H9 (cell line): ENCODE measurements at regions not wholly inside any gene's neighbourhood (a gene's known extent, or its start where the extent isn't known, plus 50 kb on each side); places are given as distances from the start of the nearest gene placed in this dataset.

ENCODE experiments used
- DNase-seq: peaks from one replicate; pipeline ENCODE4 v3.0.0-alpha.2; 2017
- H2AFZ ChIP-seq: one replicate; pipeline ENCODE4 v1.6.1; 2013; ENCODE audit warnings: mild to moderate bottlenecking, low read length, control low read depth, moderate library complexity
- H2AK5ac ChIP-seq: 2 replicates; pipeline ENCODE4 v1.6.1; 2013; ENCODE audit warnings: low read length, control low read depth, mixed read lengths; ENCODE audit not compliant: insufficient read length
- H2BK120ac ChIP-seq: one replicate; pipeline ENCODE4 v1.6.1; 2013; ENCODE audit warnings: low read depth, mild to moderate bottlenecking, low read length, control low read depth, inconsistent platforms; ENCODE audit not compliant: poor library complexity, severe bottlenecking
- H2BK12ac ChIP-seq: 2 replicates; pipeline ENCODE4 v1.6.1; 2013; ENCODE audit warnings: low read length, control low read depth, mixed read lengths, low read depth; ENCODE audit not compliant: insufficient read length
- H2BK15ac ChIP-seq: 2 replicates; pipeline ENCODE4 v1.6.1; 2013; ENCODE audit warnings: low read depth, low read length, control low read depth
- H2BK20ac ChIP-seq: one replicate; pipeline ENCODE4 v1.6.1; 2013; ENCODE audit warnings: low read depth, mild to moderate bottlenecking, low read length, control low read depth, inconsistent platforms; ENCODE audit not compliant: poor library complexity, severe bottlenecking
- H2BK5ac ChIP-seq: 2 replicates; pipeline ENCODE4 v1.6.1; 2013; ENCODE audit warnings: low read length, control low read depth, mixed read lengths; ENCODE audit not compliant: insufficient read length
- H3K14ac ChIP-seq: 2 replicates; pipeline ENCODE4 v1.6.1; 2013; ENCODE audit warnings: low read length, control low read depth; ENCODE audit not compliant: insufficient read depth
- H3K18ac ChIP-seq: 2 replicates; pipeline ENCODE4 v1.6.1; 2013; ENCODE audit warnings: low read depth, mild to moderate bottlenecking, mixed read lengths, low read length, control low read depth; ENCODE audit not compliant: insufficient read length
- H3K23ac ChIP-seq: 2 replicates; pipeline ENCODE4 v1.6.1; 2013; ENCODE audit warnings: low read length, control low read depth, mixed read lengths, low read depth; ENCODE audit not compliant: insufficient read length
- H3K23me2 ChIP-seq: 2 replicates; pipeline ENCODE4 v1.6.1; 2013; ENCODE audit warnings: low read depth, mild to moderate bottlenecking, mixed read lengths, low read length, control low read depth; ENCODE audit not compliant: insufficient read length, poor library complexity, severe bottlenecking
- H3K27ac ChIP-seq: 2 replicates; pipeline ENCODE4 v1.5.1; 2013; ENCODE audit warnings: low read length, control low read depth, mixed read lengths, low read depth; ENCODE audit not compliant: insufficient read length
- H3K27me3 ChIP-seq: 2 replicates; pipeline ENCODE4 v1.6.1; 2013; ENCODE audit warnings: low read length, control low read depth, inconsistent platforms; ENCODE audit not compliant: insufficient read depth
- H3K4ac ChIP-seq: 2 replicates; pipeline ENCODE4 v1.6.1; 2013; ENCODE audit warnings: low read depth, mild to moderate bottlenecking, control low read depth, inconsistent platforms, low read length, moderate library complexity
- H3K4me1 ChIP-seq: 2 replicates; pipeline ENCODE4 v1.6.1; 2013; ENCODE audit warnings: low read length, control low read depth, inconsistent platforms; ENCODE audit not compliant: insufficient read depth
- H3K4me2 ChIP-seq: 2 replicates; pipeline ENCODE4 v1.6.1; 2013; ENCODE audit warnings: low read length, control low read depth, mixed read lengths; ENCODE audit not compliant: insufficient read length, insufficient read depth
- H3K56ac ChIP-seq: 2 replicates; pipeline ENCODE4 v1.6.1; 2013; ENCODE audit warnings: low read depth, mild to moderate bottlenecking, mixed read lengths, low read length, control low read depth; ENCODE audit not compliant: insufficient read length
- H3K79me1 ChIP-seq: 2 replicates; pipeline ENCODE4 v1.6.1; 2013; ENCODE audit warnings: low read depth, mild to moderate bottlenecking, moderate library complexity, low read length, control low read depth, inconsistent platforms; ENCODE audit not compliant: insufficient read depth, poor library complexity, severe bottlenecking
- H3K79me2 ChIP-seq: 2 replicates; pipeline ENCODE4 v1.6.1; 2013; ENCODE audit warnings: low read length, control low read depth, inconsistent platforms; ENCODE audit not compliant: insufficient read depth
- H3K9ac ChIP-seq: 2 replicates; pipeline ENCODE4 v1.6.1; 2013; ENCODE audit warnings: low read length, control low read depth, mixed read lengths; ENCODE audit not compliant: insufficient read length; ENCODE audit errors: extremely low read depth
- H3K9me3 ChIP-seq: one replicate; pipeline ENCODE4 v1.6.1; 2013; ENCODE audit warnings: low read depth, low read length, inconsistent platforms; ENCODE audit not compliant: control insufficient read depth
- H3T11ph ChIP-seq: one replicate; pipeline ENCODE4 v1.6.1; 2013; ENCODE audit warnings: mild to moderate bottlenecking, low read length, control low read depth, inconsistent platforms
- H4K20me1 ChIP-seq: one replicate; pipeline ENCODE4 v1.6.1; 2013; ENCODE audit not compliant: control insufficient read depth, insufficient read length, insufficient read depth
- H4K5ac ChIP-seq: 2 replicates; pipeline ENCODE4 v1.6.1; 2013; ENCODE audit warnings: low read depth, mild to moderate bottlenecking, mixed read lengths, low read length, control low read depth; ENCODE audit not compliant: insufficient read length
- H4K8ac ChIP-seq: replicated peaks from 2 replicates; pipeline ENCODE4 v1.6.1; 2013; ENCODE audit warnings: low read length, control low read depth, mixed read lengths, low read depth; ENCODE audit not compliant: insufficient read length
- H4K91ac ChIP-seq: 2 replicates; pipeline ENCODE4 v1.6.1; 2013; ENCODE audit warnings: low read depth, mild to moderate bottlenecking, moderate library complexity, mixed read lengths, low read length, control low read depth; ENCODE audit not compliant: insufficient read length
- H3K27ac Mint-ChIP-seq, 3 experiments: 2 replicates in 2 of 3; 3 replicates in 1 of 3; pipeline ENCODE4 v1.8.0; 2020 to 2021; ENCODE audit warnings: mixed read lengths in 3 of 3, mild to moderate bottlenecking in 1 of 3, moderate library complexity in 1 of 3
- H3K27me3 Mint-ChIP-seq: 2 replicates; pipeline ENCODE4 v1.8.0; 2021; ENCODE audit warnings: low read depth, mild to moderate bottlenecking, moderate library complexity, mixed read lengths
- H3K36me3 Mint-ChIP-seq, 3 experiments: 2 replicates in 2 of 3; 3 replicates in 1 of 3; pipeline ENCODE4 v1.8.0; 2020 to 2021; ENCODE audit warnings: low read depth in 3 of 3, mixed read lengths in 3 of 3; ENCODE audit not compliant: insufficient read depth in 1 of 3
- H3K4me1 Mint-ChIP-seq, 2 experiments: 2 replicates each; pipeline ENCODE4 v1.8.0; 2020; ENCODE audit warnings: mixed read lengths in 2 of 2
- H3K4me3 Mint-ChIP-seq, 2 experiments: 2 replicates in 1 of 2; 3 replicates in 1 of 2; pipeline ENCODE4 v1.8.0; 2020 to 2021; ENCODE audit warnings: mild to moderate bottlenecking in 2 of 2, mixed read lengths in 2 of 2, moderate library complexity in 1 of 2
- H3K9me3 Mint-ChIP-seq, 2 experiments: 2 replicates in 1 of 2; 3 replicates in 1 of 2; pipeline ENCODE4 v1.8.0; 2020; ENCODE audit warnings: mild to moderate bottlenecking in 2 of 2, mixed read lengths in 2 of 2, moderate library complexity in 1 of 2
- WGBS: extraction: QIAGEN DNeasy Blood & Tissue Kit; methylation state at CpG from one replicate; pipeline ENCODE4 v1.1.7; 2013; ENCODE audit warnings: missing lambda C conversion rate, low lambda C conversion rate, mixed read lengths; ENCODE audit not compliant: insufficient read length; ENCODE audit errors: extremely low coverage; 5-methylcytosine and 5-hydroxymethylcytosine counted together
- TF ChIP-seq, protein P1 (sequence below): fragments of 200-600 bp; sonication (generic); conservative IDR thresholded peaks from 3 replicates; pipeline ENCODE4 v1.8.0; 2021; ENCODE audit warnings: antibody characterized with exemption, mild to moderate bottlenecking

DNA sequence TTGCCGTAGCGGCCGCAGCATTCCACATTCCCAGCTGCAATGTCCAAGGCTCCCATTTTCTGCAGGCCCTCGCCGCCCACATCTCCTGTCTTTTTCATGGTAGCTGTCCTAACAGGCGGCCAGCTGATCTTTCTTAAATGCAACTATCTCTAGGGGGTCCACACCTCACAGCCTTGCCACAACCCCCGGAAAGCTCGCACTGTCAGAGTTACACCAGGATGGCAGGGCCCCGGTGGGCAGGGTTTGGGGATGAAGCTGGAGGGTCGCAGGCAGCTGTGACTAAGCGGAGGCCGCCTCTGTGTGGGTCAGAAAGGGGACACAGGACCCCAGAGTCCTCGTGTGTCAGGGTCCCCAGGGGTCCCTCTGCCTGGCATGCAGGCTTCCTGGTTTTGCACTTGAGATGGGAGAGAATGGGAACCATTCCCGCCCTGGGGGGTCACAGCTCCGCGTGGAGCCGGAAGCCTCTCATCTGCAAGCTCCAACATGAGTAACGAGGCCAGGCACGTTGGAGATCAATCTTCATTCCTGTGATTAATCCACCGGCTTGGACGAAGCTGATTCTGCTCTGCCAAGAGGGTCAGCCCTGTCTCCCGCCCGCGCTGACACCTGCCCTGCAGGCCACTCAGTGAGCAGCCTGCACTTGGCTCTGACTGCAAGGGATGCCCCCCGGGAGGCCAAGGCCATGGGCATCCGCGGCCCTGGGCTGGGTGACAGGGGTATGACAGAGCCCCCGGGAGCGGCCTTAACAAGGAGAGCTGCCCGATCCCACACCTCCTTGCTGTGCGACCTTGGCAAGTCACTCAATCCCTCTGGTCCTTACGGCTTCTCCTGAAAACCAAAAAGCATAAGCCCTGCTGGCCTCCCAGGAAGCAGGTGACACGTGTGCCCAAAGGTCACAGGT lies 97.9 kb downstream of the ADRA2C start:
- no peak for DNase-seq
- no peak overlapping the region for H3K14ac ChIP-seq
- WGBS = no CpG with 5 or more reads among the region's 33 CpGs

More for the DNA sequence above, 97.9 kb downstream of the ADRA2C start:
- Histone ChIP-seq H4K8ac (no peak overlapping the region), H3K56ac (no peak overlapping the region), H3K4me2 (no peak overlapping the region), H3K27ac (no peak overlapping the region), H2BK12ac (no peak overlapping the region), H2AFZ (no peak overlapping the region), H3K9ac (no peak overlapping the region), H3K4ac (no peak overlapping the region), H2AK5ac (no peak overlapping the region), H4K20me1 (no peaks in the 10 kb centered on the region), H4K5ac (no peak overlapping the region), H2BK120ac (no peak overlapping the region), H2BK5ac (no peak overlapping the region), H3T11ph (no peak overlapping the region), H3K79me2 (no peaks in the 10 kb centered on the region), H3K9me3 (no peaks in the 10 kb centered on the region), H4K91ac (no peak overlapping the region), H3K23ac (no peak overlapping the region), H2BK20ac (no peak overlapping the region), H3K79me1 (no peaks in the 10 kb centered on the region), H2BK15ac (no peak overlapping the region), H3K27me3 (no peaks in the 10 kb centered on the region), H3K23me2 (no peaks in the 10 kb centered on the region), H3K4me1 (peaks cover 9% of the 10 kb centered on the region; the same call in 1 of the 2 replicates), H3K18ac (no peak overlapping the region)
- Mint-ChIP-seq H3K9me3 (peaks cover 6 to 7% of the 10 kb centered on the region in 2 experiments; a peak in 4 of 5 replicates), H3K36me3 (peaks cover 0 to 6% (median 6%) of the 10 kb centered on the region in 3 experiments; a peak in 4 of 7 replicates), H3K4me3 (no peak overlapping the region), H3K27me3 (peaks cover 9% of the 10 kb centered on the region), H3K27ac (no peak overlapping the region), H3K4me1 (peaks cover 11 to 15% of the 10 kb centered on the region in 2 experiments)
- TF ChIP-seq, protein P1, sequence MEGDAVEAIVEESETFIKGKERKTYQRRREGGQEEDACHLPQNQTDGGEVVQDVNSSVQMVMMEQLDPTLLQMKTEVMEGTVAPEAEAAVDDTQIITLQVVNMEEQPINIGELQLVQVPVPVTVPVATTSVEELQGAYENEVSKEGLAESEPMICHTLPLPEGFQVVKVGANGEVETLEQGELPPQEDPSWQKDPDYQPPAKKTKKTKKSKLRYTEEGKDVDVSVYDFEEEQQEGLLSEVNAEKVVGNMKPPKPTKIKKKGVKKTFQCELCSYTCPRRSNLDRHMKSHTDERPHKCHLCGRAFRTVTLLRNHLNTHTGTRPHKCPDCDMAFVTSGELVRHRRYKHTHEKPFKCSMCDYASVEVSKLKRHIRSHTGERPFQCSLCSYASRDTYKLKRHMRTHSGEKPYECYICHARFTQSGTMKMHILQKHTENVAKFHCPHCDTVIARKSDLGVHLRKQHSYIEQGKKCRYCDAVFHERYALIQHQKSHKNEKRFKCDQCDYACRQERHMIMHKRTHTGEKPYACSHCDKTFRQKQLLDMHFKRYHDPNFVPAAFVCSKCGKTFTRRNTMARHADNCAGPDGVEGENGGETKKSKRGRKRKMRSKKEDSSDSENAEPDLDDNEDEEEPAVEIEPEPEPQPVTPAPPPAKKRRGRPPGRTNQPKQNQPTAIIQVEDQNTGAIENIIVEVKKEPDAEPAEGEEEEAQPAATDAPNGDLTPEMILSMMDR = no peak
